SK-N-MC (cell line): ENCODE measurements at regions not wholly inside any gene's neighbourhood (a gene's known extent, or its start where the extent isn't known, plus 50 kb on each side); places are given as distances from the start of the nearest gene placed in this dataset.

Experiments used
- FOXP2 ChIP-seq: optimal IDR thresholded peaks from 2 replicates; pipeline ENCODE3; 2011; ENCODE audit warnings: mild to moderate bottlenecking, moderate library complexity; ENCODE audit not compliant: insufficient read depth; ENCODE audit errors: extremely low read length, control extremely low read depth
- POLR2AphosphoS5 ChIP-seq: IDR thresholded peaks from 2 replicates; pipeline ENCODE4 v1.6.1; 2012; ENCODE audit warnings: mild to moderate bottlenecking, low read depth, low read length, borderline replicate concordance

GRCh38 chr13:22758245-22758644, 422.5 kb upstream of the SGCG start:
- TF ChIP-seq POLR2AphosphoS5, result no peak
- TF ChIP-seq FOXP2, result no peak
